LNCaP clone FGC (cell line): ENCODE measurements at regions not wholly inside any gene's neighbourhood (a gene's known extent, or its start where the extent isn't known, plus 50 kb on each side); places are given as distances from the start of the nearest gene placed in this dataset.

Experiments used
- DNase-seq: peaks from one replicate; pipeline ENCODE4 v3.0.0-alpha.2; 2011; ENCODE audit warnings: low read depth
- H3K4me3 ChIP-seq: 2 replicates; pipeline ENCODE4 v1.5.1; 2011; ENCODE audit warnings: mild to moderate bottlenecking, low read depth, low read length, control low read depth
- CTCF ChIP-seq: IDR thresholded peaks from 2 replicates; pipeline ENCODE4 v1.5.1; 2012; ENCODE audit warnings: mild to moderate bottlenecking; ENCODE audit not compliant: control insufficient read depth, insufficient read depth; ENCODE audit errors: extremely low read depth

- DNase-seq = no peak
- H3K4me3 ChIP-seq = no peak overlapping the region
- no peak for TF ChIP-seq CTCF
Observed at GRCh38 chr5:54854883-54855581, 130.4 kb downstream of the ESM1 start.

- no peak overlapping the region for H3K4me3 ChIP-seq
- TF ChIP-seq CTCF = no peak
- no peak for DNase-seq
Observed at GRCh38 chr5:54852007-54852406, 133.4 kb downstream of the ESM1 start.

DNA sequence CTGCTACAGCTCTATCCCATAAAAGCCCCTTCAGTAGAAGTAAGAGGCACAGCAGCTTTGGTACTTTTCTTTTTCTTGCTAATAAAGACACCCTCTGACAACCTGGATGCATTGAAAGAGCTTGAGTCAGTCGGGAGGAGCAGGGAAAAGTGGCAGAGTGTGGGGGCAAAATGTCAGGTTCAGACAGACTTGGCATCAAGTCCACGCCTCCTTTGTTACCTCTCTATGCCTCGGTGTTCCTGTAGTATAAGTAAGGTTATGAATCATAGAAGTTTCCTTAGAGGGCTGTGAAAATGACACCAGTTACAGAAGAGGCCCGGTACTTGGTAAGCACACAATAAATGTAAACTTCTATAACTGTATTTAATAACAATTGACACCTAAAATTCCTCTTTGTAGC is 133.9 kb downstream of the ESM1 start:
- no peak for DNase-seq
- no peak for TF ChIP-seq CTCF

GRCh38 chr5:54848581-54848980 is 136.8 kb downstream of the ESM1 start:
- TF ChIP-seq CTCF = no peak
- H3K4me3 ChIP-seq = no peak overlapping the region
- DNase-seq = no peak

More for the DNA sequence above, 133.9 kb downstream of the ESM1 start:
- no peak overlapping the region for H3K4me3 ChIP-seq

GRCh38 chr5:54845567-54845941 is 139.8 kb downstream of the ESM1 start:
- no peak for DNase-seq
- no peak for TF ChIP-seq CTCF
- no peak overlapping the region for H3K4me3 ChIP-seq

- no peak overlapping the region for H3K4me3 ChIP-seq
Observed at GRCh38 chr5:54844905-54845566, 140.4 kb downstream of the ESM1 start.

More at GRCh38 chr5:54844905-54845566, 140.4 kb downstream of the ESM1 start:
- TF ChIP-seq CTCF = peak; percentile 36; the same call in 1 of the 2 replicates
- DNase-seq = no peak
